DOHH2 (cell line): ENCODE measurements at regions not wholly inside any gene's neighbourhood (a gene's known extent, or its start where the extent isn't known, plus 50 kb on each side); places are given as distances from the start of the nearest gene placed in this dataset.

Experiments
- H3F3A ChIP-seq: fragments of 200-600 bp; sonication (generic), shearing (Covaris generic); 2 replicates; pipeline ENCODE4 v1.6.0; 2016; ENCODE audit warnings: antibody characterized with exemption, mild to moderate bottlenecking; ENCODE audit not compliant: control insufficient read depth, insufficient read depth
- H3K27ac ChIP-seq: fragments of 200-600 bp; sonication (generic); 2 replicates; pipeline ENCODE4 v1.5.1; 2014; ENCODE audit warnings: low read depth, mild to moderate bottlenecking, low read length, moderate library complexity
- H3K27me3 ChIP-seq: fragments of 200-600 bp; sonication (generic); 2 replicates; pipeline ENCODE4 v1.6.1; 2014; ENCODE audit warnings: mild to moderate bottlenecking, low read length, mixed read lengths; ENCODE audit not compliant: control insufficient read depth
- H3K36me3 ChIP-seq: fragments of 200-600 bp; sonication (generic); 2 replicates; pipeline ENCODE4 v1.6.1; 2014; ENCODE audit warnings: mild to moderate bottlenecking, low read length, moderate library complexity, mixed read lengths; ENCODE audit not compliant: control insufficient read depth
- H3K4me1 ChIP-seq: fragments of 200-600 bp; sonication (generic); 2 replicates; pipeline ENCODE4 v1.6.1; 2014; ENCODE audit warnings: mild to moderate bottlenecking, low read length, mixed read lengths; ENCODE audit not compliant: control insufficient read depth
- H3K4me2 ChIP-seq: fragments of 200-600 bp; sonication (generic); 2 replicates; pipeline ENCODE4 v1.6.0; 2014; ENCODE audit warnings: mild to moderate bottlenecking, low read length, moderate library complexity
- H3K4me3 ChIP-seq: fragments of 200-600 bp; sonication (generic); 2 replicates; pipeline ENCODE4 v1.5.1; 2014; ENCODE audit warnings: mild to moderate bottlenecking, low read length, mixed read lengths
- H3K79me2 ChIP-seq: fragments of 200-600 bp; sonication (generic); 2 replicates; pipeline ENCODE4 v1.6.1; 2014; ENCODE audit warnings: mild to moderate bottlenecking, low read length, mixed read lengths; ENCODE audit not compliant: control insufficient read depth
- H3K9me2 ChIP-seq: fragments of 200-600 bp; sonication (generic); replicated peaks from 2 replicates; pipeline ENCODE4 v1.6.1; 2014; ENCODE audit warnings: mild to moderate bottlenecking, low read length, mixed read lengths; ENCODE audit not compliant: control insufficient read depth
- H3K9me3 ChIP-seq: fragments of 200-600 bp; sonication (generic); 2 replicates; pipeline ENCODE4 v1.6.1; 2014; ENCODE audit warnings: antibody characterized with exemption, low read length, mixed read lengths; ENCODE audit not compliant: control insufficient read depth, insufficient read depth
- H4K20me1 ChIP-seq: fragments of 200-600 bp; sonication (generic); 2 replicates; pipeline ENCODE4 v1.6.0; 2014; ENCODE audit warnings: low read depth, mild to moderate bottlenecking, antibody characterized with exemption, low read length, moderate library complexity; ENCODE audit not compliant: control insufficient read depth, insufficient read depth
- EZH2phosphoT487 ChIP-seq: fragments of 200-600 bp; sonication (generic); IDR thresholded peaks from 2 replicates; pipeline ENCODE4 v1.6.1; 2017; ENCODE audit warnings: borderline replicate concordance, mild to moderate bottlenecking, antibody characterized with exemption, low read length, moderate library complexity, mixed read lengths
- TF ChIP-seq, protein P1 (sequence below): fragments of 200-600 bp; sonication (generic); IDR thresholded peaks from one replicate; pipeline ENCODE4 v1.5.1; 2014; ENCODE audit warnings: antibody characterized with exemption, mild to moderate bottlenecking, low read depth, low read length; ENCODE audit not compliant: poor library complexity, severe bottlenecking

GRCh38 chr1:214898161-214898560 is 184.4 kb upstream of the KCNK2 start:
- Histone ChIP-seq H3F3A (no peaks in the 10 kb centered on the region), H3K27ac (no peak overlapping the region), H3K9me2 (no peaks in the 10 kb centered on the region), H3K4me1 (no peaks in the 10 kb centered on the region), H3K4me2 (no peak overlapping the region), H3K27me3 (no peaks in the 10 kb centered on the region), H3K79me2 (no peaks in the 10 kb centered on the region), H3K36me3 (no peaks in the 10 kb centered on the region), H3K4me3 (no peak overlapping the region), H3K9me3 (no peaks in the 10 kb centered on the region), H4K20me1 (no peaks in the 10 kb centered on the region)
- TF ChIP-seq, protein P1, sequence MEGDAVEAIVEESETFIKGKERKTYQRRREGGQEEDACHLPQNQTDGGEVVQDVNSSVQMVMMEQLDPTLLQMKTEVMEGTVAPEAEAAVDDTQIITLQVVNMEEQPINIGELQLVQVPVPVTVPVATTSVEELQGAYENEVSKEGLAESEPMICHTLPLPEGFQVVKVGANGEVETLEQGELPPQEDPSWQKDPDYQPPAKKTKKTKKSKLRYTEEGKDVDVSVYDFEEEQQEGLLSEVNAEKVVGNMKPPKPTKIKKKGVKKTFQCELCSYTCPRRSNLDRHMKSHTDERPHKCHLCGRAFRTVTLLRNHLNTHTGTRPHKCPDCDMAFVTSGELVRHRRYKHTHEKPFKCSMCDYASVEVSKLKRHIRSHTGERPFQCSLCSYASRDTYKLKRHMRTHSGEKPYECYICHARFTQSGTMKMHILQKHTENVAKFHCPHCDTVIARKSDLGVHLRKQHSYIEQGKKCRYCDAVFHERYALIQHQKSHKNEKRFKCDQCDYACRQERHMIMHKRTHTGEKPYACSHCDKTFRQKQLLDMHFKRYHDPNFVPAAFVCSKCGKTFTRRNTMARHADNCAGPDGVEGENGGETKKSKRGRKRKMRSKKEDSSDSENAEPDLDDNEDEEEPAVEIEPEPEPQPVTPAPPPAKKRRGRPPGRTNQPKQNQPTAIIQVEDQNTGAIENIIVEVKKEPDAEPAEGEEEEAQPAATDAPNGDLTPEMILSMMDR, result no peak
- no peak for TF ChIP-seq EZH2phosphoT487

GRCh38 chr1:214898718-214899117 is 183.8 kb upstream of the KCNK2 start:
- H4K20me1 ChIP-seq, result no peaks in the 10 kb centered on the region
- no peaks in the 10 kb centered on the region for H3K9me3 ChIP-seq
- TF ChIP-seq, protein P1, result no peak
- TF ChIP-seq EZH2phosphoT487, result no peak
- no peaks in the 10 kb centered on the region for H3K36me3 ChIP-seq
- no peak overlapping the region for H3K27ac ChIP-seq
- no peak overlapping the region for H3K4me2 ChIP-seq
- no peaks in the 10 kb centered on the region for H3K27me3 ChIP-seq
- H3K4me1 ChIP-seq, result no peaks in the 10 kb centered on the region
- H3K4me3 ChIP-seq, result no peak overlapping the region
- H3K9me2 ChIP-seq, result no peaks in the 10 kb centered on the region
- no peaks in the 10 kb centered on the region for H3F3A ChIP-seq
- no peaks in the 10 kb centered on the region for H3K79me2 ChIP-seq

DNA sequence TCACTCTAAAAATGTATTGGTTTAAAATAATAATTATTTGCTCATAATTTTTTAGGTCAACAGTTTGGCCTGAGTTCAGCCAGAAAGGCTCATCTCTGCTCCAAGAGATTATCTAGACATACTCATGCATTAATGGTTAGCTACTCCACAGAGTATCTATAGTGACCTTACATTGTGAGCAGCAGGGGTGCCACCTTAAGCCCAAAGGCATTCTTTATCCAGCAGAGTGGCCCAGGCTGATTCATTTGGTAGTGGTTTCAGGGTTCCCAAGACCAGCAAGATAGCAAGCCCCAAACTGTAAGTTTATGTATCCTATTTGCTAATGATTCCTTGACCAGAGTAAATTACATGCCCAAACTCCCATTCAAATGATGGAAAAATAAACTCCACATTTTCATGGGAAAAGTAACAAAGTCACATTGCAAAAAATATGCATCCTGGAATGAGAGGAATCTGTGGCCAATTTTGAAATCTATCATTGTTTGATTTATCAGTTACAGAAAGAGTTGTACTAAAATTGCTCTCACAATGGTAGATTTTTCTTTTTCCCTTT is 182.6 kb upstream of the KCNK2 start:
- Histone ChIP-seq H4K20me1 (no peaks in the 10 kb centered on the region), H3K79me2 (no peaks in the 10 kb centered on the region), H3F3A (no peaks in the 10 kb centered on the region), H3K4me2 (no peak overlapping the region), H3K4me1 (no peaks in the 10 kb centered on the region), H3K36me3 (no peaks in the 10 kb centered on the region), H3K27me3 (no peaks in the 10 kb centered on the region), H3K27ac (no peak overlapping the region), H3K9me2 (no peaks in the 10 kb centered on the region), H3K9me3 (no peaks in the 10 kb centered on the region), H3K4me3 (no peak overlapping the region)
- TF ChIP-seq, protein P1, result no peak
- TF ChIP-seq EZH2phosphoT487, result no peak
